SU-DHL-6 (cell line): ENCODE measurements at regions not wholly inside any gene's neighbourhood (a gene's known extent, or its start where the extent isn't known, plus 50 kb on each side); places are given as distances from the start of the nearest gene placed in this dataset.

Experiments
- H2AFZ ChIP-seq: fragments of 200-600 bp; sonication (generic); 2 replicates; pipeline ENCODE4 v1.6.1; 2014; ENCODE audit warnings: low read depth, mild to moderate bottlenecking, moderate library complexity, mixed read lengths, antibody characterized with exemption, low read length; ENCODE audit not compliant: severe bottlenecking
- H3F3A ChIP-seq: fragments of 200-600 bp; shearing (Covaris generic); 2 replicates; pipeline ENCODE4 v1.6.0; 2016; ENCODE audit warnings: antibody characterized with exemption, mild to moderate bottlenecking; ENCODE audit not compliant: insufficient read depth
- H3K27ac ChIP-seq: fragments of 200-600 bp; sonication (generic); 2 replicates; pipeline ENCODE4 v1.5.1; 2016; ENCODE audit warnings: low read depth, mild to moderate bottlenecking, low read length, moderate library complexity, mixed read lengths
- H3K27me3 ChIP-seq: fragments of 200-600 bp; sonication (generic), shearing (Covaris generic); 2 replicates; pipeline ENCODE4 v1.6.0; 2014; ENCODE audit warnings: mild to moderate bottlenecking, low read length
- H3K36me3 ChIP-seq: fragments of 200-600 bp; sonication (generic); 2 replicates; pipeline ENCODE4 v1.6.1; 2014; ENCODE audit warnings: mild to moderate bottlenecking, low read length, mixed read lengths
- H3K4me2 ChIP-seq: fragments of 300-600, 200-600 bp; shearing (Covaris generic), sonication (generic); 2 replicates; pipeline ENCODE4 v1.6.0; 2014; ENCODE audit warnings: low read length, low read depth, mild to moderate bottlenecking; ENCODE audit not compliant: poor library complexity, severe bottlenecking
- H3K4me3 ChIP-seq: fragments of 200-600 bp; sonication (generic); 2 replicates; pipeline ENCODE4 v1.5.1; 2014; ENCODE audit warnings: antibody characterized with exemption, low read length, mild to moderate bottlenecking, mixed read lengths; ENCODE audit not compliant: insufficient read depth, poor library complexity, severe bottlenecking
- H3K79me2 ChIP-seq: fragments of 200-600 bp; sonication (generic); 2 replicates; pipeline ENCODE4 v1.6.1; 2014; ENCODE audit warnings: mild to moderate bottlenecking, low read length, moderate library complexity; ENCODE audit not compliant: insufficient read depth
- H3K9ac ChIP-seq: fragments of 200-600 bp; sonication (generic); 2 replicates; pipeline ENCODE4 v1.7.0; 2014; ENCODE audit warnings: mild to moderate bottlenecking, low read length
- H3K9me2 ChIP-seq: fragments of 200-600 bp; sonication (generic); replicated peaks from 2 replicates; pipeline ENCODE4 v1.6.1; 2014; ENCODE audit warnings: low read length; ENCODE audit not compliant: insufficient read depth
- H3K9me3 ChIP-seq: fragments of 200-600 bp; sonication (generic); 2 replicates; pipeline ENCODE4 v1.6.1; 2014; ENCODE audit warnings: low read length, mixed read lengths; ENCODE audit not compliant: insufficient read depth
- H4K20me1 ChIP-seq: fragments of 200-600 bp; sonication (generic); 2 replicates; pipeline ENCODE4 v1.6.1; 2014; ENCODE audit warnings: low read depth, mild to moderate bottlenecking, antibody characterized with exemption, low read length, moderate library complexity, mixed read lengths
- CTCF ChIP-seq: fragments of 200-600 bp; sonication (generic); IDR thresholded peaks from one replicate; pipeline ENCODE4 v1.5.1; 2017; ENCODE audit warnings: antibody characterized with exemption, mild to moderate bottlenecking, low read length, moderate library complexity; ENCODE audit not compliant: insufficient read depth, poor library complexity, severe bottlenecking
- EZH2phosphoT487 ChIP-seq: fragments of 200-600 bp; sonication (generic), shearing (Covaris generic); conservative IDR thresholded peaks from 2 replicates; pipeline ENCODE4 v1.6.1; 2018; ENCODE audit warnings: mild to moderate bottlenecking, antibody characterized with exemption, low read length, moderate library complexity, mixed read lengths

- no peak for TF ChIP-seq EZH2phosphoT487
- no peak for TF ChIP-seq CTCF
- no peaks in the 10 kb centered on the region for H3F3A ChIP-seq
- no peak overlapping the region for H3K9ac ChIP-seq
- H4K20me1 ChIP-seq: no peaks in the 10 kb centered on the region
- no peak overlapping the region for H3K4me3 ChIP-seq
- no peaks in the 10 kb centered on the region for H3K9me2 ChIP-seq
- no peaks in the 10 kb centered on the region for H3K36me3 ChIP-seq
- no peak overlapping the region for H3K27ac ChIP-seq
- H3K4me2 ChIP-seq: no peak overlapping the region
- H3K9me3 ChIP-seq: no peaks in the 10 kb centered on the region
- no peak overlapping the region for H2AFZ ChIP-seq
- no peaks in the 10 kb centered on the region for H3K27me3 ChIP-seq
- H3K79me2 ChIP-seq: no peaks in the 10 kb centered on the region
Measured at GRCh38 chr18:1657876-1658275, 753.2 kb downstream of the ADCYAP1 start.

GRCh38 chr18:1658908-1659566, 754.4 kb downstream of the ADCYAP1 start:
- TF ChIP-seq CTCF (no peak), EZH2phosphoT487 (no peak)
- Histone ChIP-seq H3K79me2 (no peaks in the 10 kb centered on the region), H4K20me1 (no peaks in the 10 kb centered on the region), H3K9me3 (no peaks in the 10 kb centered on the region), H3K4me3 (no peak overlapping the region), H3K9me2 (no peaks in the 10 kb centered on the region), H3K27me3 (no peaks in the 10 kb centered on the region), H3K27ac (no peak overlapping the region), H3F3A (no peaks in the 10 kb centered on the region), H3K4me2 (no peak overlapping the region), H2AFZ (no peak overlapping the region), H3K9ac (no peak overlapping the region), H3K36me3 (no peaks in the 10 kb centered on the region)

DNA sequence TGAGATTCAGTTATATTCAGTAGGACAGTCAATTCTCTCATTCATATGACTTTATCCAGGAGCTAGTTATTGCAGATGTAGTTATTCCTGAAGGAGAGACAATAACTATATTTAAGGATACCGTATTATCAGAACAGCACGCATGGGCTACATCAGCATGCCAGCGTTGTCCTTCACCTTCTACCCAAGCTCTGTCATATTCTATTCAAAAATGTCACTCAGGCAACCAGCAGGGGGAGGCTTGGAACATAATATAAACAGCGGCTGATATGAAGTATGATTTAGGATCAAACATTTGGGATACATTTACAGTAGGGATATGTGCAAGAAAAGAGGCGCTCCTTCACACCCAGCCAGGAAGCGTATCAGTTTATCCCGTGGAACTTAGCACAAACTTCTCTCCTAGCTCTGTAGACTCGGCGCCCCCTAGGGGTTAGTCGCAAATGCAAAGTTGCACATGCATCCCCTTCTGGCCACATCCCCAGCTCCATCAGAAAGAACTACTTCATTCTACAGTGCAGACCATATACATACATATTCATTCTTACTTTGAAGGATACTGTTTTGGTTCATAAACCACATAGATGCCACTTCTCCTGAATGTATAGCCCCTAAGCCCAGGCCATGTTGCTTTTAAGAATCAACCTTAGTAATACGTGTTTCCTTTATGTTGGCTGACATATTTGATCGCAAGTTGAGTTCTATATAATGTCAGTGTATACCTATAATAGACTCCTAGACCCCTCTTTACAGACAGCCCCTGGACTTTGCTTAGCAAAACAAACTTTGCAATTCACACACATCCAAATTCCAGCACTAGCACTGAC, 759.4 kb downstream of the ADCYAP1 start:
- TF ChIP-seq CTCF (peak; percentile 60), EZH2phosphoT487 (no peak)
- Histone ChIP-seq H3K36me3 (no peaks in the 10 kb centered on the region), H2AFZ (no peak overlapping the region), H3K4me2 (no peak overlapping the region), H4K20me1 (no peaks in the 10 kb centered on the region), H3K9me3 (no peaks in the 10 kb centered on the region), H3K79me2 (no peaks in the 10 kb centered on the region), H3F3A (no peaks in the 10 kb centered on the region), H3K9me2 (no peaks in the 10 kb centered on the region), H3K9ac (no peak overlapping the region), H3K4me3 (no peak overlapping the region), H3K27me3 (no peaks in the 10 kb centered on the region), H3K27ac (no peak overlapping the region)
